HEK293 (cell line): ENCODE measurements at regions not wholly inside any gene's neighbourhood (a gene's known extent, or its start where the extent isn't known, plus 50 kb on each side); places are given as distances from the start of the nearest gene placed in this dataset.
"Not testable (repeated sequence)": the region's sequence is repeated elsewhere in the genome, so short reads cannot be mapped to it uniquely, and the experiment has no call there.

Source experiments
- CTCF ChIP-seq: fragments of 450-650 bp; formaldehyde crosslinking; IDR thresholded peaks from 2 replicates; pipeline ENCODE4 v1.5.1; 2016; ENCODE audit warnings: missing biosample characterization, missing genetic modification characterization
- OSR2 ChIP-seq: fragments of 450-650 bp; formaldehyde crosslinking; IDR thresholded peaks from 2 replicates; pipeline ENCODE4 v1.5.1; 2016; ENCODE audit warnings: missing biosample characterization, missing genetic modification characterization
- SCRT2 ChIP-seq: fragments of 450-650 bp; formaldehyde crosslinking; IDR thresholded peaks from 2 replicates; pipeline ENCODE4 v1.5.1; 2016; ENCODE audit warnings: missing biosample characterization, missing genetic modification characterization
- ZBTB11 ChIP-seq: fragments of 450-650 bp; formaldehyde crosslinking; conservative IDR thresholded peaks from 2 replicates; pipeline ENCODE4 v1.5.1; 2016; ENCODE audit warnings: low read depth, missing biosample characterization, missing genetic modification characterization
- ZNF26 ChIP-seq: fragments of 450-650 bp; formaldehyde crosslinking; IDR thresholded peaks from 2 replicates; pipeline ENCODE4 v1.5.1; 2016; ENCODE audit warnings: missing biosample characterization, missing genetic modification characterization
- ZNF623 ChIP-seq: fragments of 450-650 bp; formaldehyde crosslinking; IDR thresholded peaks from 2 replicates; pipeline ENCODE4 v1.5.1; 2016; ENCODE audit warnings: missing biosample characterization, missing genetic modification characterization
- TF ChIP-seq, protein P1 (sequence below): fragments of 450-650 bp; formaldehyde crosslinking; IDR thresholded peaks from 2 replicates; pipeline ENCODE4 v1.5.1; 2017; ENCODE audit warnings: missing biosample characterization, missing genetic modification characterization
- TF ChIP-seq, protein P2 (sequence below): fragments of 450-650 bp; formaldehyde crosslinking; IDR thresholded peaks from 2 replicates; pipeline ENCODE4 v1.5.1; 2016; ENCODE audit warnings: missing biosample characterization, missing genetic modification characterization

DNA sequence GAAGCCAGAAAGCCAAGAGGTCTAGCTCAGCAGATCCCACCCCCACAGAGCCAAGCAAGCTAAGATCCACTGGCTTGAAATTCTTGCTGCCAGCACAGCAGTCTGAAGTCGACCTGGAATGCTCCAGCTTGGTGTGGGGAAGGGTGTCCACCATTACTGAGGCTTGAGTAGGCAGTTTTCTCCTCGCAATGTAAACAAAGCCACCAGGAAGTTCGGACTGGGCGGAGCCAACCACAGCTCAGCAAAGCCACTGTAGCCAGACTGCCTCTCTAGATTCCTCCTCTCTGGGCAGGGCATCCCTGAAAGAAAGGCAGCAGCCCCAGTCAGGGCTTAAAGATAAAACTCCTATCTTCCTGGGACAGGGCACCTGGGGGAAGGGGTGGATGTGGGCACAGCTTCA lies 495.0 kb upstream of the GYPC start:
- TF ChIP-seq CTCF, ZBTB11, SCRT2, OSR2, ZNF623, ZNF26 (tag by site-specific recombination): not testable (repeated sequence)
- TF ChIP-seq, protein P1, sequence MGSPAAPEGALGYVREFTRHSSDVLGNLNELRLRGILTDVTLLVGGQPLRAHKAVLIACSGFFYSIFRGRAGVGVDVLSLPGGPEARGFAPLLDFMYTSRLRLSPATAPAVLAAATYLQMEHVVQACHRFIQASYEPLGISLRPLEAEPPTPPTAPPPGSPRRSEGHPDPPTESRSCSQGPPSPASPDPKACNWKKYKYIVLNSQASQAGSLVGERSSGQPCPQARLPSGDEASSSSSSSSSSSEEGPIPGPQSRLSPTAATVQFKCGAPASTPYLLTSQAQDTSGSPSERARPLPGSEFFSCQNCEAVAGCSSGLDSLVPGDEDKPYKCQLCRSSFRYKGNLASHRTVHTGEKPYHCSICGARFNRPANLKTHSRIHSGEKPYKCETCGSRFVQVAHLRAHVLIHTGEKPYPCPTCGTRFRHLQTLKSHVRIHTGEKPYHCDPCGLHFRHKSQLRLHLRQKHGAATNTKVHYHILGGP (tag by site-specific recombination), result not testable (repeated sequence)
- TF ChIP-seq, protein P2, sequence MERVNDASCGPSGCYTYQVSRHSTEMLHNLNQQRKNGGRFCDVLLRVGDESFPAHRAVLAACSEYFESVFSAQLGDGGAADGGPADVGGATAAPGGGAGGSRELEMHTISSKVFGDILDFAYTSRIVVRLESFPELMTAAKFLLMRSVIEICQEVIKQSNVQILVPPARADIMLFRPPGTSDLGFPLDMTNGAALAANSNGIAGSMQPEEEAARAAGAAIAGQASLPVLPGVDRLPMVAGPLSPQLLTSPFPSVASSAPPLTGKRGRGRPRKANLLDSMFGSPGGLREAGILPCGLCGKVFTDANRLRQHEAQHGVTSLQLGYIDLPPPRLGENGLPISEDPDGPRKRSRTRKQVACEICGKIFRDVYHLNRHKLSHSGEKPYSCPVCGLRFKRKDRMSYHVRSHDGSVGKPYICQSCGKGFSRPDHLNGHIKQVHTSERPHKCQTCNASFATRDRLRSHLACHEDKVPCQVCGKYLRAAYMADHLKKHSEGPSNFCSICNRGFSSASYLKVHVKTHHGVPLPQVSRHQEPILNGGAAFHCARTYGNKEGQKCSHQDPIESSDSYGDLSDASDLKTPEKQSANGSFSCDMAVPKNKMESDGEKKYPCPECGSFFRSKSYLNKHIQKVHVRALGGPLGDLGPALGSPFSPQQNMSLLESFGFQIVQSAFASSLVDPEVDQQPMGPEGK (tag by site-specific recombination), result not testable (repeated sequence)
